ENCODE measurements at regions not wholly inside any gene's neighbourhood (a gene's known extent, or its start where the extent isn't known, plus 50 kb on each side); places are given as distances from the start of the nearest gene placed in this dataset.

DNA sequence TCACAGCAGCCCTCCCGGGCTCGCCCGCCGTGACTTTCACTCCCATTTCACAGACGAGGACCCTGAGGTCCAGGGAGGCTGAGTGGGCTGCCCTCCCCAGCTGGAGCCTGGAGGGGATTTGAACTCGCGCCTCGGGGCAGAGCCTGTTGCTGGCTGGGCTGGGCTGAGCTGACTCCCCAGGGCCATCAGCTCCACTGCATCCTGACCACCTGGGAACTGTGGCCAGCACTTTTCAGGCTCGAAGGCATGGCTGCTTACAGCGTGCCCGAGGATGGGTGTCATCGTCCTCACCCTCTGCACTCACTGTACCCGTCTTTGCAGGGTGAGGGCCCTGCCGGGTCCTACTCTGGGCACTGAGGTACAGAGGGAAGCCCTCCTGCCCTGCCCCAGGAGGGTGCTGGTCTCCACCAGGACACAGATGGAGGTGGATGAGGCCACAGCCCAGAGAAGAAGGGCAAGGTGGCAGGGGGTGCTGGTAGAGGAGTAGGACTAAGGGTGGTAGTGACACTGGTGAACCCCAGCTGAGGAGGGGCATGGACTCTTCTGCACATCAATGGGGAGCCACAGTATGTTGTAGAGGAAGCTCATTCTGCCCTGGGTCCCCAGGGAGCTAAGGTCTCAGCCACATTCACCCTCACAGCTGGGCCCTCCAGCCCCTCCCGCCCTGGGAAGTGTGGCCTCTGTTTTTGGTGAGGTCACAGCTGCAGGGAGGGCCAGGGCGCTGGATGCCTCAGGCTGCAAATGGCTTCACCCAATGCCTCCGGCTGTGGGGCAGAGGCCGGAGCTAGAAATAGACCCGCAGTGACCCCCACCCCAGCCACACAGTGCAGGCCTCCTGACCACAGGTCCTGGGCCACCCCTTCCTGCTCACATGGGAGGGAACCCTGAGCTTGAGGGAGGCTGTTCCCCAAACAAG lies 365.1 kb upstream of the SFSWAP start:
- H3K27me3 ChIP-seq (ENCODE audit: insufficient read depth, low read depth, low read length): no peaks in the 10 kb centered on the region
- H3K9me2 ChIP-seq (ENCODE audit: insufficient read depth, low read length): no peaks in the 10 kb centered on the region
- no peaks in the 10 kb centered on the region for H3K9me3 ChIP-seq (ENCODE audit: low read length)
- no peaks in the 10 kb centered on the region for H4K20me1 ChIP-seq (ENCODE audit: insufficient read depth)
- H3K4me2 ChIP-seq (ENCODE audit: low read length): no peak overlapping the region
- no peaks in the 10 kb centered on the region for H3K79me2 ChIP-seq (replicated peaks; ENCODE audit: insufficient read depth, low read length)
- no peaks in the 10 kb centered on the region for H3K36me3 ChIP-seq (ENCODE audit: insufficient read depth, low read length)
- H2AFZ ChIP-seq (ENCODE audit: low read depth, low read length): no peak overlapping the region
- H3F3A ChIP-seq (ENCODE audit: insufficient read depth, low read length, poor library complexity, severe bottlenecking): no peaks in the 10 kb centered on the region
- TF ChIP-seq MXI1 (conservative IDR thresholded peaks at IDR 0.05; ENCODE audit: poor library complexity, severe bottlenecking) (no peak), TAF1 (IDR thresholded peaks at IDR 0.05; ENCODE audit: low read depth) (no peak), EZH2 (IDR thresholded peaks at IDR 0.05; ENCODE audit: borderline replicate concordance, insufficient read depth, low read length, poor library complexity, severe bottlenecking) (no peak)
- no peak overlapping the region for H3K9ac ChIP-seq (ENCODE audit: low read length)
- no peak overlapping the region for H3K27ac ChIP-seq (ENCODE audit: low read length)
- H3K4me3 ChIP-seq (ENCODE audit: low read length): no peak overlapping the region

DNA sequence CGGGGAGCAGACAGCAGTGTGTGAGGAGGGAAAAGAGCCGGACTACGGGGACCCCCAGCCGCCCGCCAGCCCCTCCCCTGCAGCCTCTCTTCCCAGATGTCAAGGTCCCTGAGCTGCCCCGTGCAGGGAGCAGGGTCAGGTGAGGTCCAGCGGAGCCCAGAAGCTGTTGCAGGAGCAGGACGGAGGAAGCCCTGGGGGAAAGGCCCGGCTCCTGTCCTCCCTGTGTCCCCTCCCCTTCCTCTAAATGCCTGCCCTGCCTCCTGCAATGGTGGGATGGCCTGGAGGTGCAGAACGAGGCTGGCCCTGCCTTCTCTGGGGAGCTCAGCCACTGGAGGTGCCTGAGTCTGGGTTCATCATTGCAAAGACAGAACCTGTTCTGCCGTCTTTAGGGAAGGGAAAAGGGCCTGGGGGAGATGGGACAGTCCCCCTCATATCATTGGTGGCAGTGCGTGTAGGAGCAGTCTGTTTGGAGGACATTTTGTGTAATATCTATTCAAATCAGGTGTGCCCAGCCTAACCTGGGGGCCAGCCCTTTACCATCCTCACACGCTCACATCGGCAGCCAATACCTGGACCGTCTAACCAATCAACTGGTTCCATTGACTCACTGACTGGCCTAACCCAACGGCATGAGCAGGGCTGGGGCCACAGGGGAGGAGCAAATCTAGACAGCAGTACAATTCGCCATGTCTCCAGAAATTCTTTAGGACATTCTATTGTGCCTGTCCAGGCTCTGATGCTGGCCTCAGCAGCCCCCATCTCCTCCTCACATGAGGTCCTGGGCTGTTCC lies 364.1 kb upstream of the SFSWAP start:
- no peaks in the 10 kb centered on the region for H3K9me2 ChIP-seq (ENCODE audit: insufficient read depth, low read length)
- no peak overlapping the region for H3K27ac ChIP-seq (ENCODE audit: low read length)
- no peak for TF ChIP-seq EP300 (conservative IDR thresholded peaks at IDR 0.05; ENCODE audit: poor library complexity, severe bottlenecking)
- TF ChIP-seq TAF1 (IDR thresholded peaks at IDR 0.05; ENCODE audit: low read depth): no peak
- no peaks in the 10 kb centered on the region for H3K9me3 ChIP-seq (ENCODE audit: low read length)
- no peak overlapping the region for H2AFZ ChIP-seq (ENCODE audit: low read depth, low read length)
- H3K9ac ChIP-seq (ENCODE audit: low read length): no peak overlapping the region
- no peaks in the 10 kb centered on the region for H3K79me2 ChIP-seq (replicated peaks; ENCODE audit: insufficient read depth, low read length)
- no peak overlapping the region for H3K4me3 ChIP-seq (ENCODE audit: low read length)
- no peaks in the 10 kb centered on the region for H3K27me3 ChIP-seq (ENCODE audit: insufficient read depth, low read depth, low read length)
- H3K36me3 ChIP-seq (ENCODE audit: insufficient read depth, low read length): no peaks in the 10 kb centered on the region
- no peaks in the 10 kb centered on the region for H3F3A ChIP-seq (ENCODE audit: insufficient read depth, low read length, poor library complexity, severe bottlenecking)
- no peak overlapping the region for H3K4me2 ChIP-seq (ENCODE audit: low read length)
- H4K20me1 ChIP-seq (ENCODE audit: insufficient read depth): no peaks in the 10 kb centered on the region

DNA sequence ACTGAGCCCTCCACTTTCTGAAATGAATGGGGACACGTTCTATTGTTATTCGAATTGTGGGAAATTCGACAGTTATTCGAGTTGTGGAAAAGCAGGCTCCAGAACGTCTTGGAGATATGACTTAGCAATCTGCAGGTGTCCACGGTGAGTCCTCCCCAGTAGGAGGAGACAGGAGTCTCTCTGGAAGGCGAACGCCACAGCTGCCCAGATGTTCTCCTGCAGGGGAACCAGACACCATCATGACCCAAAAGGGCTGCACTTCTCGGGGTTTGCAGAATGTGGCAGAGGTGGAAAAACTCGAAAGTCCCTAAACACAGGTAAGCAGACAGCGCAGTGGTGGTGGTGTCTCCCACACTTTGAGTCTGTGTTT lies 363.6 kb upstream of the SFSWAP start:
- Histone ChIP-seq H3K79me2 (replicated peaks; ENCODE audit: insufficient read depth, low read length) (no peaks in the 10 kb centered on the region), H3K9me2 (ENCODE audit: insufficient read depth, low read length) (no peaks in the 10 kb centered on the region), H4K20me1 (ENCODE audit: insufficient read depth) (no peaks in the 10 kb centered on the region), H3K36me3 (ENCODE audit: insufficient read depth, low read length) (no peaks in the 10 kb centered on the region), H3F3A (ENCODE audit: insufficient read depth, low read length, poor library complexity, severe bottlenecking) (no peaks in the 10 kb centered on the region), H3K27me3 (ENCODE audit: insufficient read depth, low read depth, low read length) (no peaks in the 10 kb centered on the region), H3K27ac (ENCODE audit: low read length) (no peak overlapping the region), H2AFZ (ENCODE audit: low read depth, low read length) (no peak overlapping the region), H3K4me3 (ENCODE audit: low read length) (no peak overlapping the region), H3K4me2 (ENCODE audit: low read length) (no peak overlapping the region), H3K9me3 (ENCODE audit: low read length) (no peaks in the 10 kb centered on the region), H3K9ac (ENCODE audit: low read length) (no peak overlapping the region)
- TF ChIP-seq POLR2AphosphoS5 (IDR thresholded peaks at IDR 0.05) (no peak), MXI1 (conservative IDR thresholded peaks at IDR 0.05; ENCODE audit: poor library complexity, severe bottlenecking) (no peak), EP300 (conservative IDR thresholded peaks at IDR 0.05; ENCODE audit: poor library complexity, severe bottlenecking) (no peak)
- TF ChIP-seq, protein P1, sequence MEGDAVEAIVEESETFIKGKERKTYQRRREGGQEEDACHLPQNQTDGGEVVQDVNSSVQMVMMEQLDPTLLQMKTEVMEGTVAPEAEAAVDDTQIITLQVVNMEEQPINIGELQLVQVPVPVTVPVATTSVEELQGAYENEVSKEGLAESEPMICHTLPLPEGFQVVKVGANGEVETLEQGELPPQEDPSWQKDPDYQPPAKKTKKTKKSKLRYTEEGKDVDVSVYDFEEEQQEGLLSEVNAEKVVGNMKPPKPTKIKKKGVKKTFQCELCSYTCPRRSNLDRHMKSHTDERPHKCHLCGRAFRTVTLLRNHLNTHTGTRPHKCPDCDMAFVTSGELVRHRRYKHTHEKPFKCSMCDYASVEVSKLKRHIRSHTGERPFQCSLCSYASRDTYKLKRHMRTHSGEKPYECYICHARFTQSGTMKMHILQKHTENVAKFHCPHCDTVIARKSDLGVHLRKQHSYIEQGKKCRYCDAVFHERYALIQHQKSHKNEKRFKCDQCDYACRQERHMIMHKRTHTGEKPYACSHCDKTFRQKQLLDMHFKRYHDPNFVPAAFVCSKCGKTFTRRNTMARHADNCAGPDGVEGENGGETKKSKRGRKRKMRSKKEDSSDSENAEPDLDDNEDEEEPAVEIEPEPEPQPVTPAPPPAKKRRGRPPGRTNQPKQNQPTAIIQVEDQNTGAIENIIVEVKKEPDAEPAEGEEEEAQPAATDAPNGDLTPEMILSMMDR (IDR thresholded peaks at IDR 0.05; ENCODE audit: poor library complexity, severe bottlenecking): no peak

Data from neural cell (in vitro differentiated cells).